HG03342 (cell line): ENCODE measurements at regions not wholly inside any gene's neighbourhood (a gene's known extent, or its start where the extent isn't known, plus 50 kb on each side); places are given as distances from the start of the nearest gene placed in this dataset.
"Not testable (repeated sequence)": the region's sequence is repeated elsewhere in the genome, so short reads cannot be mapped to it uniquely, and the experiment has no call there.

Experiments used
- ATAC-seq: cut with Tn5 transposase; IDR thresholded peaks from one replicate; pipeline ENCODE4 v1.9.1; 2021; ENCODE audit warnings: mild to moderate bottlenecking, moderate library complexity; ENCODE audit not compliant: unreplicated experiment

GRCh38 chr12:30378307-30378706, 317.4 kb downstream of the IPO8 start:
- ATAC-seq, result no peak

DNA sequence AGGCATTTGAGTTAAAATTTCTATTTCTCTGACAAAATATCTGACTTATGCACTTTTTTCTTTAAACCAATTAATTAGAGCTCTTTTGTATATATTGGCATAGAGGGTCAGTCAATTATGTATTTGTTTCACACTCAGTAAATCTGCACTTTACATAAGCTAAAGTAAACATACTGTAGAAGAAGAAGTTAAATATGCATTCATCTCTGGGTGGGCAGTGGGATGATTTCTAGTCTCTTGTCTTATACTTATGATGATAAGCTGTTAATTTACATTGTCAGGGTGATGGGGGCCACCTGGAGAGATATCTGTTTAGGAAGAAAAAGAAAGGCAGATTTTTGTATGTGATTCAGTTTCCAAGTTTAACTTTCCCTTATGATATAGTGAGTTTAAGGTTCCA, 330.8 kb downstream of the IPO8 start:
- ATAC-seq, result no peak

- no peak for ATAC-seq
These were observed 334.5 kb downstream of the IPO8 start for GRCh38 chr12:30361145-30361544.

GRCh38 chr12:30358671-30359070, 337.0 kb downstream of the IPO8 start:
- no peak for ATAC-seq

- ATAC-seq, result no peak
These were observed 337.7 kb downstream of the IPO8 start for GRCh38 chr12:30357766-30358490.

DNA sequence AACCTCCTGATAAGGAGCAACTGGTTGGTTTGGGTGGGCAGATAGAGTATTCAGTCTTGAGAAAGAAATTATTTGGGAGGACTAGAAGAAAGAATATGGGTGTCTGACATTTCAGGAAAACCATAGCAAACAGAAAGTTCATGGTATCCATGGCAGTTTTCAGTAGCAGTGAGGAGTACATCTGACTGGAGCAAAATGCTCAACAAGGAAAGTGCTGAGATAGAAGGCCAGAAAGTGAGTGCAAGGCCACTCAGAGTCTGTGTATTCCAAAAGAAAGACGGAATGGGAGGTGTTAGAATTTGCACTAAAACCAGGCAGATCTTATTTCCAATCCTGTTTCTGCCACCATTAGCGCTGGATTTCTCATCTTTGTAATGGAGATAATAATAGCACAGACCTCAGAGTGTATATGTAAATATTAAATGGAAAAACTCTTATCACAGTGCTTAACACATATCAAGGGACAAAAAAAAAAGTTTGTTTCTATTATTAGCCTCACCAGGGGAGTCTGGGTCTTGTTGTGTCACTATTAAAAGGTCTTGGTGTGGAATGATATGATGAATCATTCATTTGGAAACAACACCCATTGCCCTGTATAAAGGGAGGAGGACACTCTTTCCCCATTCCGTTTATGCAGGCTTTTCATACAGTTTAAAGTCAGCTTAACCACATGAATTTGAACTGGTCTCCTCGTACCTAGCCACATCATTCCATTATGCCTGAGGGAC, 349.8 kb downstream of the IPO8 start:
- ATAC-seq, result no peak

- ATAC-seq, result no peak
These were observed 365.1 kb downstream of the IPO8 start for GRCh38 chr12:30330565-30330964.

- ATAC-seq, result no peak
These were observed 366.4 kb downstream of the IPO8 start for GRCh38 chr12:30329281-30329680.

DNA sequence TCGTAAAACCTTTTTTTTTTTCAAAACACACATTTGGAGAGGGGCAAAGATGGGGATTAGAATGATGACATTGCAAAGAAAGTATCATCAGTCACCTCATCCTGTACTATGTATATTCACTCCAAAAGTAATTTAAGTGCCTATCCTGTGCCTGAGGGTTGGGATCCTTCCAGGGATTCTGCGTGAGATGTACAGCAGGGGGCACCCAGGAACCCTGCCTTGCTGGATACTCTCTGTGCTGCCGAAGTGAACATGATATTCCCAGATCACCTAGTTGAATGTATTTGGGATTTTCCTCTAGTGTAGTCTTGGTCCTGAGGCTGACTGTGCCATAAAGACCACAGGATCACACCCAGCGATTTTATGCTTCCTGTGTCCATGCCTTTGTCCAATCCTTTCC, 372.7 kb downstream of the IPO8 start:
- ATAC-seq, result no peak

GRCh38 chr12:30320561-30320960, 375.1 kb downstream of the IPO8 start:
- no peak for ATAC-seq

DNA sequence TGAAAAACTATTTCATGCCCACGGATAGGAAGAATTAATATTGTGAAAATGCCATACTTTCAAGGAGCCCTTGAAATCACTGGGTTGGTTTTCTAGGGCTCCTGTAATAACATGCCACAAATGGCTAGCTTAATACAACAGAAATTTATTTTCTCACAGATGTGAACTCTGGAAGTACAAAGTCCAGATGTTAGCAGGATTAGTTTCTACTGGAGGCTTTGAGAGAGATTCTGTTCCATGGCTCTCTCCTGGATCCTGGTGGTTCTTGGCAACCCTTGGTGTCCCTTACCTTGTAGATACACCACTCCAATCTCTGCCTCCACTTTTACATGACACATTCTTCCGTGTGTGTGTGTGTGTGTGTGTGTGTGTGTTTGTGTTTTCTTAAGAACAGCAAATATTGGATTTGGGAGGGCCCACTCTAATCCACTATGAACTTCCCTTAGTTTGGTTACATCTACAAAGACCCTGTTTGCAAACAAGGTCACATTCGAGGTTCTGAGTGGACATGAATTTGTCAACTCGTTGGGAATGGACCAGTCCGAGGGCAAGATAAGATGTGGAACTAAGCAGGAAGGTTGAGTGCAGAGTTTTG, 381.1 kb downstream of the IPO8 start:
- ATAC-seq, result no peak

DNA sequence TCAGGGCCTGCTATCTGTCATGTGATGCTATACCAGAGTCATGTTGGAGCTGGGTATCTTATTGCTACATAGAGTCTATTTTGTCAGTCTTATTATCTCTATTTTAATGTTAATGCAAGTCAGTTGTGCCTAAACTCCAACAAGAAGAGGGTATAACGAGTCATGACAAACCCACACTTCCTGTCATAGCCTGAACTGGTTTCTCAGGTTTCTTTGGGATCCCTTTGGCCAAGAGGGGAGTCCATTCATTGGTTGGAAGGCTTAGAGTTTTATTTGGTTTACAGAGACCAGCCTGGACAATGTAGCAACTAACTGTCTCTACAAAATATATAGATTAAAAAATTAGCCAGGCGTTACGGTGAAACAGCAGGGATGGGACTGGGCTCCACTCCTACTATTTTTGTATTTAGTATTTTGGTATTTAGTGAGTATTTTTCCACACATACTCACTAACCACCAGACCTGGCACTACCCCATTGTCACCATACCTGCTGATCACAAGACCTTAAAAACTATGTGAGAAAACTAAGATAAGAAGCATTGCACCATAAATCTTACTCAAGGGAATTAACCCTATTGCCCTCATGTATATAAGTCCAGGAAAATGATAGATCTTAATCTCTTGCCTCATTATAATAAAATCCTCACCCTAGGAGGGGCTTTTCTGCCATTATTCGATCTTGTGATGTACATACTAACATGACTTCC, 387.5 kb downstream of the IPO8 start:
- ATAC-seq, result no peak

DNA sequence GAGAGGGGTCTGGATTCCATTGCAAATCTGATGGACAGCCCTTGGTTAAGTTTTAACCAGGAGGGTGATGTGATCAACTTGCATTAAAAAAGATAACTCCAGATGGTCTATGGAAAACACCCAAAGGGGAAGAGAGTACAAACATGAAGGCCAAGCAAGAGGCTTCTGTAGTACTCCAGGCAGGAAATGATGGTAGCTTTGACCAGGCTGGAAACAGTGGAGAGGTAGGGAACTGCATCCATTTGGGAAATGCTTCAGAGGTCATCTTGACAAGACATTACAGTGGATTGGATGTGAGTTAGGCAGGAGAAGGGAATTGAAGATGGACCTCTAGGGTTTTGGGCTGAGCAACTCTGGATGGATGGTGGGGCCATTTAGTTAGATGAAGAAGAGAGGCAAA, 391.1 kb downstream of the IPO8 start:
- ATAC-seq, result no peak

- ATAC-seq, result no peak
These were observed 394.4 kb downstream of the IPO8 start for GRCh38 chr12:30301291-30301690.

- no peak for ATAC-seq
These were observed 399.2 kb downstream of the IPO8 start for GRCh38 chr12:30296486-30296885.

DNA sequence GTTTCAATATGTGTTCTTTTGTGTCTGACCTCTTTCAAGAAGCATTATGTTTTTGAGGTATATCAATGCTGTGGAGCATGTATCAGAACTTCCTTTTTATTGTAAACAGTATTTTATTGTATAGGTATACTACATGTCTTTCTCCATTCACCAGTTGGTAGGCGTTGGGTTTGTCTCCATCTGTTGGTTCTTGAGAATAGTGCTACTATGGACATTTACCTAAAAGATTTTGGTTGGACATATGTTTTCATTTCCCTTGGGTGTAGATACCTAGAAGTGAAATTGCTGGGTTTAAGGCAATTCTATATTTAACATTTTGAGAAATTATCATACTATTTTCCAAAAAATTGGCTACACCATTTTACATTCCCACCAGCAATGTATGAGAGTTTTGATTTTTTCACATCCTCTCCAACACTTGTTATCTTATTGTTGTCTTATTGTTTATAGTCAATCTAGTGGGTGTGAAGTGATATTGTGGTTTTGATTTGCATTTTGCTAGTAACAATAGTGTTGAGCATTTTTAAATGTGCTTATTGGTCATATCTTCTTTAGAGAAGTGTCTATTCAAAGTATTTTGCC, 409.2 kb downstream of the IPO8 start:
- no peak for ATAC-seq

DNA sequence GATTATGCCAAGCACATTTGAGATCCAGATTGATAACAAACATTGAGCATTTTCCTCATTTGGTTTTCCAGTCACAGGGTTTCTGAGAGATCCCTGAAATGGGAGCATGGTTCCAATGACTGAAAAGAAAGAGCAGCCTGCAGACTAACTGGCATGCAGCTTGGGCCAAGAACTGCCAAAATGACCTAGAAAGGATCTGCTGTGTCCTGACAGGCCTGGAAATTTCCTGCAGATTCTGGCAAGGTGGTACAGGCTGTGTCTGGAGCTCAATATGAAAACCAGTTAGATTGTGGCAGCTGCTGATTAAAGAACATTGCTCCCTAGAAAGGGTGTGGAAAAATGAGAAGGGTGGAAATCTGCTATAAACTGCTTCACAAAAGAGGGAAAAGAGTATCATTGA, 417.3 kb downstream of the IPO8 start:
- ATAC-seq, result no peak

GRCh38 chr12:30272515-30272914, 423.2 kb downstream of the IPO8 start:
- ATAC-seq, result not testable (repeated sequence)

DNA sequence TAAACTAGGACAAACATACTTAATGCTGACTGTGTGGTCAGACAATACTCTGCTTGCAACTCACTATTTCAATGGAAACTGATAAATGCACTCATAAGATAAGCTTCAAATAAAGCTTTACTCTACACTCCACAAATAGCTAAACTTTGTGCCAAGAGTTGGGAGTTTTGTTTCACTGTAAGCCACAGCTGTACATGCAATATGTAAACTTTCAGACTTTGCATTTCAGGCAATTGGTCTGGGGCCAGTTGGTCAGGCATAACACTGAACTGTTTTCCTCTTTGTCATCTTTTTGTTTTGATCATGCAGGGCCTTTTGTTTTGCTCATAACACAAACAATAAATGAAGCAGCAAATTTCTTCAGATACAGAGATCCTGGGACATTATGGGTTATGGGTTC, 426.2 kb downstream of the IPO8 start:
- no peak for ATAC-seq

DNA sequence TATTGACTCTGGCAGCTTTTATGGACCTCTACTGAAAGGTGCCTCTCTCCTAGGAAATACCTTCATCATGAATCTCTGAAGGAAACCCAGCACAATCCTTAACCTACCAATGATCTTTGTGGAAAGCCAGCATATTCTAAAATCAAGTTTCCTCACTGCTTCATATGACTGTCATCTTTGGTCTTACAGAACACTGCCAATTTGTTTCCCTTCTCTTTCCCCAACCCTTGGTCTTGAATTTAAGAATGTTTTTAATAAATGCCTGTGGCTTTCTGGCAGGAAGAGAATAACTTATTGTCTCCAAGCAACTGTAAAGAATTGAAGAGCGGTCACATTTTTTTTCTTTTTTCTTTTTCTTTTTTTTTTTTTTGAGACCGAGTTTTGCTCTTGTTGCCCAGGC, 427.6 kb downstream of the IPO8 start:
- ATAC-seq, result no peak

GRCh38 chr12:30263434-30263833, 432.2 kb downstream of the IPO8 start:
- no peak for ATAC-seq
